Activated CD8-positive, alpha-beta T cell treated with anti-CD3 and anti-CD28 coated beads for 36 hours (primary cell): ENCODE measurements at regions not wholly inside any gene's neighbourhood (a gene's known extent, or its start where the extent isn't known, plus 50 kb on each side); places are given as distances from the start of the nearest gene placed in this dataset.

Source experiments
- ATAC-seq: fragments of 200-7000 bp; cut with Tn5 transposase; one replicate; pipeline ENCODE4 v1.10.0; 2021; ENCODE audit warnings: mild to moderate bottlenecking, moderate library complexity
- CTCF ChIA-PET: fragments of 350-600 bp; sonication (Branson Sonifier 250); formaldehyde crosslinking; loops from one replicate; lab custom pipeline; 2021; ENCODE audit warnings: antibody characterized with exemption; lab: Charles Lee
- POLR2A ChIA-PET: fragments of 350-600 bp; sonication (Branson Sonifier 250); formaldehyde crosslinking; loops from one replicate; lab custom pipeline; 2021; ENCODE audit warnings: antibody characterized with exemption; lab: Charles Lee
- DNase-seq: peaks from one replicate; pipeline ENCODE4 v3.0.0-alpha.2; 2020
- H3K27ac Mint-ChIP-seq: one replicate; pipeline ENCODE4 v1.8.0; 2021; ENCODE audit warnings: mild to moderate bottlenecking, mixed read lengths
- H3K27me3 Mint-ChIP-seq: one replicate; pipeline ENCODE4 v1.8.0; 2021; ENCODE audit warnings: mixed read lengths
- H3K36me3 Mint-ChIP-seq: one replicate; pipeline ENCODE4 v1.8.0; 2021; ENCODE audit warnings: low read depth, mixed read lengths
- H3K4me1 Mint-ChIP-seq: one replicate; pipeline ENCODE4 v1.8.0; 2021; ENCODE audit warnings: low read depth, mixed read lengths
- H3K4me3 Mint-ChIP-seq: one replicate; pipeline ENCODE4 v1.8.0; 2021; ENCODE audit warnings: mild to moderate bottlenecking, moderate library complexity, mixed read lengths
- H3K9me3 Mint-ChIP-seq: one replicate; pipeline ENCODE4 v1.8.0; 2021; ENCODE audit warnings: mixed read lengths
- CTCF ChIP-seq: fragments of 200-600 bp; IDR thresholded peaks from one replicate; pipeline ENCODE4 v1.8.0; 2022; ENCODE audit warnings: antibody characterized with exemption, mild to moderate bottlenecking
- intact Hi-C: fragments of 100-400 bp; cut with micrococcal nuclease; formaldehyde crosslinking; loops from one replicate; pipeline ENCODE4 v1.10.0; 2022

GRCh38 chr4:102438396-102439235 lies 62.5 kb upstream of the NFKB1 start:
- TF ChIP-seq CTCF: no peak
- CTCF ChIA-PET: interaction anchor here (1.5 kb wide), 2 partner anchors 10 to 187 kb away, joined by 3 to 7 read pairs; no protein-coding TSS in a partner anchor
- H3K4me3 Mint-ChIP-seq: no peak overlapping the region

GRCh38 chr4:102439236-102439614 lies 61.9 kb upstream of the NFKB1 start:
- Mint-ChIP-seq H3K36me3 (no peaks in the 10 kb centered on the region), H3K27ac (no peak overlapping the region), H3K4me1 (no peaks in the 10 kb centered on the region), H3K4me3 (no peak overlapping the region), H3K9me3 (peaks cover 3% of the 10 kb centered on the region), H3K27me3 (no peaks in the 10 kb centered on the region)
- intact Hi-C loops: loop anchor here (10.0 kb wide), 1 partner anchor 656 kb away; the partner anchor contains the start of gene BDH2
- CTCF ChIA-PET: interaction anchor here (1.5 kb wide), 1 partner anchor 10 kb away, joined by 7 read pairs; no protein-coding TSS in a partner anchor
- DNase-seq (no peak), ATAC-seq (no peak)
- TF ChIP-seq CTCF: no peak
- POLR2A ChIA-PET: no interaction called here

More at GRCh38 chr4:102438396-102439235, 62.5 kb upstream of the NFKB1 start:
- no peak for DNase-seq
- POLR2A ChIA-PET: no interaction called here
- Mint-ChIP-seq H3K27ac (no peak overlapping the region), H3K4me1 (no peaks in the 10 kb centered on the region), H3K9me3 (peaks cover 3% of the 10 kb centered on the region), H3K27me3 (no peaks in the 10 kb centered on the region), H3K36me3 (no peaks in the 10 kb centered on the region)
- intact Hi-C loops: loop anchor here (10.0 kb wide), 1 partner anchor 656 kb away; the partner anchor contains the start of gene BDH2
- no peak for ATAC-seq

GRCh38 chr4:102439812-102440211 lies 61.3 kb upstream of the NFKB1 start:
- intact Hi-C loops: loop anchor here (10.0 kb wide), 1 partner anchor 655 kb away; the partner anchor contains the start of gene BDH2
- Mint-ChIP-seq H3K36me3 (no peaks in the 10 kb centered on the region), H3K27ac (no peak overlapping the region), H3K4me3 (no peak overlapping the region), H3K27me3 (no peaks in the 10 kb centered on the region), H3K9me3 (no peaks in the 10 kb centered on the region), H3K4me1 (no peaks in the 10 kb centered on the region)
- TF ChIP-seq CTCF: no peak
- CTCF ChIA-PET: interaction anchor here (1.5 kb wide), 1 partner anchor 9 kb away, joined by 7 read pairs; no protein-coding TSS in a partner anchor
- ATAC-seq (no peak), DNase-seq (no peak)
- POLR2A ChIA-PET: no interaction called here

- intact Hi-C loops: no loop called here
- Mint-ChIP-seq H3K4me3 (no peak overlapping the region), H3K9me3 (no peaks in the 10 kb centered on the region), H3K27ac (no peak overlapping the region), H3K36me3 (no peaks in the 10 kb centered on the region), H3K27me3 (no peaks in the 10 kb centered on the region), H3K4me1 (no peaks in the 10 kb centered on the region)
- no peak for TF ChIP-seq CTCF
- ATAC-seq (no peak), DNase-seq (no peak)
- ChIA-PET CTCF (interaction anchor here (0.6 to 2.6 kb wide), 3 partner anchors 46 to 187 kb away, joined by 3 to 7 read pairs (median 3); no protein-coding TSS in a partner anchor), POLR2A (interaction anchor here (0.7 kb wide), 1 partner anchor 320 kb away, joined by 3 read pairs; no protein-coding TSS in a partner anchor)
These were observed 60.7 kb upstream of the NFKB1 start for GRCh38 chr4:102440498-102440897.
